Neuron (in vitro differentiated cells): ENCODE measurements at regions not wholly inside any gene's neighbourhood (a gene's known extent, or its start where the extent isn't known, plus 50 kb on each side); places are given as distances from the start of the nearest gene placed in this dataset.
"Not testable (repeated sequence)": the region's sequence is repeated elsewhere in the genome, so short reads cannot be mapped to it uniquely, and the experiment has no call there.

Source experiments
- H2AFZ ChIP-seq: one replicate; pipeline ENCODE4 v1.6.1; 2013; ENCODE audit warnings: low read depth, mild to moderate bottlenecking, inconsistent platforms, low read length, moderate library complexity
- H3K27me3 ChIP-seq: one replicate; pipeline ENCODE4 v1.6.1; 2013; ENCODE audit warnings: low read length; ENCODE audit not compliant: insufficient read depth
- H3K36me3 ChIP-seq: one replicate; pipeline ENCODE4 v1.6.1; 2013; ENCODE audit warnings: low read length; ENCODE audit not compliant: insufficient read depth
- H3K4me1 ChIP-seq: one replicate; pipeline ENCODE4 v1.6.1; 2013; ENCODE audit warnings: low read length; ENCODE audit not compliant: insufficient read depth
- H3K4me3 ChIP-seq: 2 replicates; pipeline ENCODE4 v1.5.1; 2013; ENCODE audit warnings: mild to moderate bottlenecking, low read length, moderate library complexity
- H3K9me3 ChIP-seq: one replicate; pipeline ENCODE4 v1.6.1; 2013; ENCODE audit warnings: low read length

GRCh38 chr3:59186725-59187124 lies 136.9 kb upstream of the CFAP20DC start:
- no peaks in the 10 kb centered on the region for H3K27me3 ChIP-seq
- no peaks in the 10 kb centered on the region for H3K9me3 ChIP-seq
- H3K36me3 ChIP-seq = no peaks in the 10 kb centered on the region
- H3K4me1 ChIP-seq = peaks cover 18% of the 10 kb centered on the region
- no peak overlapping the region for H2AFZ ChIP-seq
- no peak overlapping the region for H3K4me3 ChIP-seq

GRCh38 chr3:59185591-59186369 lies 136.0 kb upstream of the CFAP20DC start:
- no peaks in the 10 kb centered on the region for H3K27me3 ChIP-seq
- H2AFZ ChIP-seq = no peak overlapping the region

GRCh38 chr3:59180006-59180405 lies 130.2 kb upstream of the CFAP20DC start:
- no peaks in the 10 kb centered on the region for H3K27me3 ChIP-seq
- H3K9me3 ChIP-seq = no peaks in the 10 kb centered on the region
- no peak overlapping the region for H2AFZ ChIP-seq
- no peaks in the 10 kb centered on the region for H3K36me3 ChIP-seq
- peaks cover 10% of the 10 kb centered on the region for H3K4me1 ChIP-seq
- no peak overlapping the region for H3K4me3 ChIP-seq

More at GRCh38 chr3:59185591-59186369, 136.0 kb upstream of the CFAP20DC start:
- Histone ChIP-seq H3K9me3 (no peaks in the 10 kb centered on the region), H3K4me1 (peaks cover 18% of the 10 kb centered on the region), H3K36me3 (no peaks in the 10 kb centered on the region), H3K4me3 (no peak overlapping the region)

GRCh38 chr3:59178698-59179097 lies 128.9 kb upstream of the CFAP20DC start:
- Histone ChIP-seq H3K4me3 (no peak overlapping the region), H3K27me3 (no peaks in the 10 kb centered on the region), H3K36me3 (no peaks in the 10 kb centered on the region), H3K4me1 (peaks cover 7% of the 10 kb centered on the region), H3K9me3 (no peaks in the 10 kb centered on the region), H2AFZ (no peak overlapping the region)

- H2AFZ ChIP-seq = no peak overlapping the region
- H3K27me3 ChIP-seq = no peaks in the 10 kb centered on the region
- H3K36me3 ChIP-seq = no peaks in the 10 kb centered on the region
- no peak overlapping the region for H3K4me3 ChIP-seq
- H3K9me3 ChIP-seq = no peaks in the 10 kb centered on the region
- no peaks in the 10 kb centered on the region for H3K4me1 ChIP-seq
Measured at GRCh38 chr3:59171491-59171890, 121.7 kb upstream of the CFAP20DC start.

- not testable (repeated sequence) for H3K4me1 ChIP-seq, H3K4me3 ChIP-seq, H3K27me3 ChIP-seq, H3K9me3 ChIP-seq, H2AFZ ChIP-seq, H3K36me3 ChIP-seq
Measured at GRCh38 chr3:59170166-59170565, 120.3 kb upstream of the CFAP20DC start.

- Histone ChIP-seq H2AFZ (no peak overlapping the region), H3K36me3 (no peaks in the 10 kb centered on the region), H3K9me3 (no peaks in the 10 kb centered on the region), H3K4me1 (no peaks in the 10 kb centered on the region), H3K4me3 (no peak overlapping the region), H3K27me3 (no peaks in the 10 kb centered on the region)
Measured at GRCh38 chr3:59167756-59168155, 117.9 kb upstream of the CFAP20DC start.

- Histone ChIP-seq H3K4me1 (no peaks in the 10 kb centered on the region), H3K27me3 (no peaks in the 10 kb centered on the region), H2AFZ (no peak overlapping the region), H3K36me3 (no peaks in the 10 kb centered on the region), H3K9me3 (no peaks in the 10 kb centered on the region), H3K4me3 (no peak overlapping the region)
Measured at GRCh38 chr3:59163953-59164352, 114.1 kb upstream of the CFAP20DC start.

- Histone ChIP-seq H3K4me1 (no peaks in the 10 kb centered on the region), H3K36me3 (no peaks in the 10 kb centered on the region), H3K4me3 (no peak overlapping the region), H2AFZ (no peak overlapping the region), H3K27me3 (no peaks in the 10 kb centered on the region), H3K9me3 (no peaks in the 10 kb centered on the region)
Measured at GRCh38 chr3:59161048-59161447, 111.2 kb upstream of the CFAP20DC start.

GRCh38 chr3:59160133-59160746 lies 110.4 kb upstream of the CFAP20DC start:
- H3K36me3 ChIP-seq = no peaks in the 10 kb centered on the region
- no peak overlapping the region for H3K4me3 ChIP-seq
- no peaks in the 10 kb centered on the region for H3K4me1 ChIP-seq
- H3K9me3 ChIP-seq = no peaks in the 10 kb centered on the region
- no peak overlapping the region for H2AFZ ChIP-seq
- H3K27me3 ChIP-seq = no peaks in the 10 kb centered on the region

- Histone ChIP-seq H3K4me3 (no peak overlapping the region), H2AFZ (no peak overlapping the region), H3K36me3 (no peaks in the 10 kb centered on the region)
Measured at GRCh38 chr3:59153648-59154047, 103.8 kb upstream of the CFAP20DC start.

GRCh38 chr3:59152943-59153342 lies 103.1 kb upstream of the CFAP20DC start:
- H3K36me3 ChIP-seq = no peaks in the 10 kb centered on the region
- peaks cover 8% of the 10 kb centered on the region for H3K4me1 ChIP-seq
- peaks cover 2% of the 10 kb centered on the region for H3K9me3 ChIP-seq
- H2AFZ ChIP-seq = no peak overlapping the region
- no peak overlapping the region for H3K4me3 ChIP-seq
- no peaks in the 10 kb centered on the region for H3K27me3 ChIP-seq

More at GRCh38 chr3:59153648-59154047, 103.8 kb upstream of the CFAP20DC start:
- H3K27me3 ChIP-seq = no peaks in the 10 kb centered on the region
- peaks cover 2% of the 10 kb centered on the region for H3K9me3 ChIP-seq
- H3K4me1 ChIP-seq = peaks cover 8% of the 10 kb centered on the region

GRCh38 chr3:59150039-59150438 lies 100.2 kb upstream of the CFAP20DC start:
- Histone ChIP-seq H3K27me3 (no peaks in the 10 kb centered on the region), H3K36me3 (no peaks in the 10 kb centered on the region), H3K4me1 (peaks cover 8% of the 10 kb centered on the region), H2AFZ (no peak overlapping the region), H3K9me3 (peaks cover 2% of the 10 kb centered on the region), H3K4me3 (no peak overlapping the region)
